SK-N-DZ (cell line): ENCODE measurements at regions not wholly inside any gene's neighbourhood (a gene's known extent, or its start where the extent isn't known, plus 50 kb on each side); places are given as distances from the start of the nearest gene placed in this dataset.

Experiments
- DNase-seq: peaks from one replicate; pipeline ENCODE4 v3.0.0-alpha.2; 2015; ENCODE audit warnings: low spot score
- small RNA-seq, 2 experiments: library from RNA; depleted of rRNA; stranded (forward); fragments of <200 nt; gene quantifications; one replicate each; pipeline ENCODE3, GENCODE V24; 2014

DNA sequence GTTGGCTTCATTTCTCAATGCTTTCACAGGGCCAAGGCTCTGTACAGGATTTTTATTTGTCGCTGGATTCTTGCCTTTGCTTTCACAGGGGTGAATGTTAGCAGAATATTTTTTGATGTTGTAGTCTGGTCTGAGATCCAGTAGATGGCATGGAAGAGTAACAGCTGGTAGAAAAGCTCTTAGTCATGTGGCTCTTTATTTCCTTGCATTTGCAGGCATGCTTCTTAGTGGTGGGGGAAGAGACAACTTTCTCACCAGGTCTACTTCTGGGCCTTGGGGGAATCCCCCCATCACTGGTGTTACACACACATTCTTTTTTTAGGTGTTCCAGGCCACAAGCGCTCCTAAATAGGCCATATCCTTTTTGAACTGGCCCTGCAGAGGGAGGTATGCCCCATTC lies 58.2 kb upstream of the DKK2 start:
- DNase-seq, result no peak

Small RNA genes in the stretch of these regions (small RNA-seq; reads per million reads assigned to genes)
- gene RNU6-551P, result 0 reads per million in 2 experiments
